BJ (cell line): ENCODE measurements at regions not wholly inside any gene's neighbourhood (a gene's known extent, or its start where the extent isn't known, plus 50 kb on each side); places are given as distances from the start of the nearest gene placed in this dataset.

Experiments used
- CTCF ChIA-PET: fragments of 350-600 bp; formaldehyde crosslinking; extraction: SDS; loops from one replicate; lab custom pipeline; 2021; ENCODE audit warnings: antibody characterized with exemption, inconsistent platforms; lab: Yijun Ruan, JAX
- POLR2A ChIA-PET: fragments of 300-600 bp; sonication (Branson Sonifier 250); formaldehyde crosslinking; extraction: SDS; loops from one replicate; lab custom pipeline; 2021; ENCODE audit warnings: antibody characterized with exemption; lab: Charles Lee
- DNase-seq: peaks from one replicate; pipeline ENCODE4 v3.0.0-alpha.2; 2011; ENCODE audit warnings: low read depth
- H3K27me3 ChIP-seq: 2 replicates; pipeline ENCODE4 v1.6.0; 2011; ENCODE audit warnings: low read length; ENCODE audit not compliant: control insufficient read depth, insufficient read depth
- H3K36me3 ChIP-seq: 2 replicates; pipeline ENCODE4 v1.5.1; 2011; ENCODE audit warnings: low read length; ENCODE audit not compliant: control insufficient read depth, insufficient read depth
- H3K4me3 ChIP-seq: 2 replicates; pipeline ENCODE4 v1.5.1; 2011; ENCODE audit warnings: low read depth, mild to moderate bottlenecking, control low read depth, low read length
- TF ChIP-seq, protein P1 (sequence below): IDR thresholded peaks from 2 replicates; pipeline ENCODE4 v1.5.1; 2011; ENCODE audit warnings: low read depth, mild to moderate bottlenecking, control low read depth, inconsistent platforms, low read length, moderate library complexity; ENCODE audit not compliant: insufficient read depth

GRCh38 chr1:57494530-57495079, 70.7 kb upstream of the DAB1 start:
- ChIA-PET CTCF (interaction anchor here (0.6 to 1.0 kb wide), 2 partner anchors 13 to 526 kb away, joined by 3 read pairs; no protein-coding TSS in a partner anchor), POLR2A (no interaction called here)
- no peaks in the 10 kb centered on the region for H3K36me3 ChIP-seq
- TF ChIP-seq, protein P1, sequence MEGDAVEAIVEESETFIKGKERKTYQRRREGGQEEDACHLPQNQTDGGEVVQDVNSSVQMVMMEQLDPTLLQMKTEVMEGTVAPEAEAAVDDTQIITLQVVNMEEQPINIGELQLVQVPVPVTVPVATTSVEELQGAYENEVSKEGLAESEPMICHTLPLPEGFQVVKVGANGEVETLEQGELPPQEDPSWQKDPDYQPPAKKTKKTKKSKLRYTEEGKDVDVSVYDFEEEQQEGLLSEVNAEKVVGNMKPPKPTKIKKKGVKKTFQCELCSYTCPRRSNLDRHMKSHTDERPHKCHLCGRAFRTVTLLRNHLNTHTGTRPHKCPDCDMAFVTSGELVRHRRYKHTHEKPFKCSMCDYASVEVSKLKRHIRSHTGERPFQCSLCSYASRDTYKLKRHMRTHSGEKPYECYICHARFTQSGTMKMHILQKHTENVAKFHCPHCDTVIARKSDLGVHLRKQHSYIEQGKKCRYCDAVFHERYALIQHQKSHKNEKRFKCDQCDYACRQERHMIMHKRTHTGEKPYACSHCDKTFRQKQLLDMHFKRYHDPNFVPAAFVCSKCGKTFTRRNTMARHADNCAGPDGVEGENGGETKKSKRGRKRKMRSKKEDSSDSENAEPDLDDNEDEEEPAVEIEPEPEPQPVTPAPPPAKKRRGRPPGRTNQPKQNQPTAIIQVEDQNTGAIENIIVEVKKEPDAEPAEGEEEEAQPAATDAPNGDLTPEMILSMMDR = no peak
- no peak overlapping the region for H3K4me3 ChIP-seq
- H3K27me3 ChIP-seq = no peaks in the 10 kb centered on the region
- no peak for DNase-seq

GRCh38 chr1:57492586-57493226, 68.8 kb upstream of the DAB1 start:
- Histone ChIP-seq H3K36me3 (no peaks in the 10 kb centered on the region), H3K27me3 (no peaks in the 10 kb centered on the region), H3K4me3 (no peak overlapping the region)
- no peak for DNase-seq
- TF ChIP-seq, protein P1 = no peak
- POLR2A ChIA-PET = no interaction called here
- CTCF ChIA-PET = interaction anchor here (1.1 kb wide), 1 partner anchor 121 kb away, joined by 3 read pairs; no protein-coding TSS in a partner anchor

DNA sequence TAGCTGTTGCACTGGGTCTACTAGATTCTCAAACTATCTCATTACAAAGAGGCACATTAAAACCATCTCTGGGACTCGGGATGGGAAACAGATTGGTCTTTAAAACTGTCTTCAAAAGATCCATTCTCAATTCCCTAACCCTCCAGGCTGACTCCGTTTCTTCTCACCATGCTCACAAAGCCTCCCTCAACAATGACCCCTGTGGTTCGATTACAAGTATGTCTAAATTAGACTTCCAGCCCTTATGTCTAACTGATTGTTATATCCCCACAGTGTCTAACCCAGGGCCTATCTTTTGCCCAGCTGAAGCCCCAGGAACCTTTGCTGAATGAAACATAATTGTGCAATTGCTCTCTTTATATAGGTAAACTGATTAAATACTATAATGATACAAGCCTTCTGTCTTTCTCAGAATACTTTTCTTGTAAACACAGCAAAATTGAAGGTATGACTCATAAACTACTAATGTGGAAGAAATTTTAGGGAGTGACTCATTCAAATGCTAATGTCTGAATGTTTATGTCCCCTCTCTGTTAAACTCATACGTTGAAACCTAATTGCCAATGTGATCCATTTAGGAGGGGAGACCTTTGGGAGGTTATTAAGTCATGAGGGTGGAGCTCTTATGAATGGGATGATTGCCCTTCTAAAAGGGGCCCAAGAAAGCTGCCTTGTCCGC, 65.6 kb upstream of the DAB1 start:
- peak; percentile 62 for DNase-seq
- ChIA-PET POLR2A (no interaction called here), CTCF (interaction anchor here (0.6 to 1.8 kb wide), 4 partner anchors 10 to 65 kb away, joined by 3 to 7 read pairs (median 4); partner anchors contain the start of gene DAB1)
- TF ChIP-seq, protein P1 = no peak
- H3K4me3 ChIP-seq = no peak overlapping the region
- H3K36me3 ChIP-seq = no peaks in the 10 kb centered on the region
- no peaks in the 10 kb centered on the region for H3K27me3 ChIP-seq

DNA sequence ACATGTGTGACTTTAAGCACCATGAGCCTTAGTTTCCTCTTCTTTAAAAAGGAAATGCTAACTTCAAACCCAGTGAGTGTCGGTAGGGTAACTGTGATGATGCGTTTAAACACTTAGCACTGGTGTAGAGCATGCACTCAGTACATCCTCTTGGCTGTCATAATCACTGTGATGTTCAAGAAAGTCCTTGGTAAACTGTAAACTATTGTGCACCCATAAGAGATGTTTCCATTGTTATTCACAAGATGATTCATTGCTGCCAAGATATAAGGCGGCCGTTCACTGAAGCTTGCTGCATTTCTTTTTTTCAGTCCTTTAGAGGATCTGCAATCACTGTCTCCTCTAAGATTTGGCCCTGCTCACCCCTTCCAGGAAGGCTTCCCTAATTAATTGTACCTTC, 61.8 kb upstream of the DAB1 start:
- DNase-seq = no peak
- no peaks in the 10 kb centered on the region for H3K27me3 ChIP-seq
- no peaks in the 10 kb centered on the region for H3K36me3 ChIP-seq
- ChIA-PET CTCF (no interaction called here), POLR2A (no interaction called here)
- H3K4me3 ChIP-seq = no peak overlapping the region
- TF ChIP-seq, protein P1 = no peak

- no peaks in the 10 kb centered on the region for H3K27me3 ChIP-seq
- no peak for DNase-seq
- CTCF ChIA-PET = no interaction called here
- no peaks in the 10 kb centered on the region for H3K36me3 ChIP-seq
- TF ChIP-seq, protein P1 = no peak
- POLR2A ChIA-PET = no interaction called here
- no peak overlapping the region for H3K4me3 ChIP-seq
Observed at GRCh38 chr1:57483954-57484353, 60.1 kb upstream of the DAB1 start.
